ENCODE measurements at regions not wholly inside any gene's neighbourhood (a gene's known extent, or its start where the extent isn't known, plus 50 kb on each side); places are given as distances from the start of the nearest gene placed in this dataset.
"Not testable (repeated sequence)": the region's sequence is repeated elsewhere in the genome, so short reads cannot be mapped to it uniquely, and the experiment has no call there.

GRCh38 chr5:157947156-157947555 is 88.2 kb upstream of the CLINT1 start:
- POLR2A ChIA-PET, result no interaction called here
- no peak for DNase-seq (ENCODE audit: extremely low spot score)
- CTCF ChIA-PET, result interaction anchor here (1.1 kb wide), 1 partner anchor 127 kb away, joined by 3 read pairs; no protein-coding TSS in a partner anchor
- TF ChIP-seq, protein P1, sequence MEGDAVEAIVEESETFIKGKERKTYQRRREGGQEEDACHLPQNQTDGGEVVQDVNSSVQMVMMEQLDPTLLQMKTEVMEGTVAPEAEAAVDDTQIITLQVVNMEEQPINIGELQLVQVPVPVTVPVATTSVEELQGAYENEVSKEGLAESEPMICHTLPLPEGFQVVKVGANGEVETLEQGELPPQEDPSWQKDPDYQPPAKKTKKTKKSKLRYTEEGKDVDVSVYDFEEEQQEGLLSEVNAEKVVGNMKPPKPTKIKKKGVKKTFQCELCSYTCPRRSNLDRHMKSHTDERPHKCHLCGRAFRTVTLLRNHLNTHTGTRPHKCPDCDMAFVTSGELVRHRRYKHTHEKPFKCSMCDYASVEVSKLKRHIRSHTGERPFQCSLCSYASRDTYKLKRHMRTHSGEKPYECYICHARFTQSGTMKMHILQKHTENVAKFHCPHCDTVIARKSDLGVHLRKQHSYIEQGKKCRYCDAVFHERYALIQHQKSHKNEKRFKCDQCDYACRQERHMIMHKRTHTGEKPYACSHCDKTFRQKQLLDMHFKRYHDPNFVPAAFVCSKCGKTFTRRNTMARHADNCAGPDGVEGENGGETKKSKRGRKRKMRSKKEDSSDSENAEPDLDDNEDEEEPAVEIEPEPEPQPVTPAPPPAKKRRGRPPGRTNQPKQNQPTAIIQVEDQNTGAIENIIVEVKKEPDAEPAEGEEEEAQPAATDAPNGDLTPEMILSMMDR (IDR thresholded peaks at IDR 0.05; ENCODE audit: control extremely low read depth, extremely low read depth, low read depth, missing control alignments), result no peak

DNA sequence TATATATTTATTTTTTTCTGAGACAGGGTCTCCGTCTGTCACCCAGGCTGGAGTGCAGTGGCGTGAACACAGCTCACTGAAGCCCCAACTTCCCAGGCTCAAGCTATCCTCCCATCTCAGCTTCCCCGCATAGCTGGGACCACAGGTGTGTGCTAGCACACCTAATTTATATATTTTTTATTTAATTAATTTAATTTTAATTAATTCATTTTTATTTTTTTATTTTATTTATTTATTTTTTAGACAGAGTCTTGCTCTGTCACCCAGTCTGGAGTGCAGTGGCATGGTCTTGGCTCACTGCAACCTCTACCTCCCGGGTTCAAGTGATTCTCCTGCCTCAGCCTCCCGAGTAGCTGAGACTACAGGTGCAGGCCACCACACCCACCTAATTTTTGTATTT is 86.9 kb upstream of the CLINT1 start:
- CTCF ChIA-PET; POLR2A ChIA-PET; DNase-seq (ENCODE audit: extremely low spot score): not testable (repeated sequence)

- POLR2A ChIA-PET, result no interaction called here
- TF ChIP-seq, protein P1 (IDR thresholded peaks at IDR 0.05; ENCODE audit: control extremely low read depth, extremely low read depth, low read depth, missing control alignments), result no peak
- CTCF ChIA-PET, result interaction anchor here (0.8 kb wide), 1 partner anchor 30 kb away, joined by 3 read pairs; no protein-coding TSS in a partner anchor
- DNase-seq (ENCODE audit: extremely low spot score), result no peak
Measured at GRCh38 chr5:157944938-157945337, 86.0 kb upstream of the CLINT1 start.

DNA sequence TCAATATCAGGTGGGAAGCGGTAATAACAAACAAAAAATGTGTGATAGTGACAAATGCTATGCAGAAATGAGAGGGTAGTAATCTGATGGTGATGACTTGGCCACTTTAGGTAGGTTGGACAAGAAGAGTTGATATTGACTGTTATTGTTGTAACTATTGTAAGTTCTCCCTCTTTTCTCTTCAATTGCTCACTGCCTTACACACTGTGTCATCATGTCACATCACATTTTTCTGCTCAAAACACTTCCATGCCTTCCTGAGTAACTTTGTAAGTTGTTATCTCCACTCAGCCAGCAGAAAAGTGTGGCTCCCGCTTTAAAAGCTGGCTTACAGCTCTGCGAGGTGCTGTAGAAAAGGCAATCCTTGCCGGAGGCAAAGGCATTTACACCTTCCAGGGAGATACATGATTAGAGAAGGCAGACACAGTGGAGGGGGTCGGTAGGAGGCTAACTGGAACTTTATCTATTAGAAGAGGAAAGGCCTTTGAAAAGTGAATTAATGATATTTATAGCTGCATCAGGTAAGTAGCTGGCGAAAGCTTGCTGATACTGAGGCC is 85.2 kb upstream of the CLINT1 start:
- POLR2A ChIA-PET, result no interaction called here
- CTCF ChIA-PET, result interaction anchor here (0.8 to 1.0 kb wide), 2 partner anchors 29 to 127 kb away, joined by 3 to 4 read pairs; no protein-coding TSS in a partner anchor

GRCh38 chr5:157942595-157942994 is 83.7 kb upstream of the CLINT1 start:
- ChIA-PET POLR2A (no interaction called here), CTCF (interaction anchor here (1.0 kb wide), 1 partner anchor 10 kb away, joined by 3 read pairs; no protein-coding TSS in a partner anchor)
- TF ChIP-seq, protein P1 (IDR thresholded peaks at IDR 0.05; ENCODE audit: control extremely low read depth, extremely low read depth, low read depth, missing control alignments), result no peak
- no peak for DNase-seq (ENCODE audit: extremely low spot score)

More for the DNA sequence above, 85.2 kb upstream of the CLINT1 start:
- TF ChIP-seq, protein P1 (IDR thresholded peaks at IDR 0.05; ENCODE audit: control extremely low read depth, extremely low read depth, low read depth, missing control alignments), result no peak
- DNase-seq (ENCODE audit: extremely low spot score), result no peak

GRCh38 chr5:157941616-157942015 is 82.7 kb upstream of the CLINT1 start:
- ChIA-PET POLR2A (no interaction called here), CTCF (no interaction called here)
- TF ChIP-seq, protein P1 (IDR thresholded peaks at IDR 0.05; ENCODE audit: control extremely low read depth, extremely low read depth, low read depth, missing control alignments), result no peak
- no peak for DNase-seq (ENCODE audit: extremely low spot score)

- DNase-seq (ENCODE audit: extremely low spot score); POLR2A ChIA-PET: not testable (repeated sequence)
- CTCF ChIA-PET, result interaction anchor here (0.7 to 11.4 kb wide), 5 partner anchors 11 to 515 kb away, joined by 3 to 67 read pairs (median 5); no protein-coding TSS in a partner anchor
Measured at GRCh38 chr5:157938101-157938500, 79.2 kb upstream of the CLINT1 start.

DNA sequence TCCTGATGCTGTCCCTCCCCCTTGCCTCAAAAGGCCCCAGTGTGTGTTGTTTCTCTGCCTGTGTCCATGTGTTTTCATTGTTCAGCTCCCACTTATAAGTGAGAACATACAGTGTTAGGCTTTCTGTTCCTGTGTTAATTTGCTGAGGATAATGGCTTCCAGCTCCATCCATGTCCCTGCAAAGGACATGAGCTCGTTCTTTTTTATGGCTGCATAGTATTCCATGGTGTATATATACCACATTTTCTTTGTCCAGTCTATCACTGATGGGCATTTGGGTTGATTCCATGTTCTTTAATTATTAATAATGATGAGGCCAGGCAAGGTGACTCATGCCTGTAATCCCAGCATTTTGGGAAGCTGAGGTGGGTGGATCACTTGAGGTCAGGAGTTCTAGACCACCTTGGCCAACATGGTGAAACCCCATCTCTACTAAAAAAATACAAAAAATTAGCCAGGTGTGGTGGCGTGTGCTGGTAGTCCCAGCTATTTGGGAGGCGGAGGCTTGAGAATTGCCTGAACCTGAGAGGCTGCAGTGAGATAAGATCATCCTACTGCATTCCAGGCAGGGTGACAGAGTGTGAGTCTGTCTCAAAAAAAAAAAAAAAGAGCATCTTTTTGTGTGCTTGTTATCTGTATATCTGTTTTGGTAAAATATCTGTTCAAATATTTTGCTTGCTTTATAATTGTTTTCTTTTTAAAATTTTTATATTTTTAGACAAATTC is 78.0 kb upstream of the CLINT1 start:
- POLR2A ChIA-PET; DNase-seq (ENCODE audit: extremely low spot score): not testable (repeated sequence)
- CTCF ChIA-PET, result interaction anchor here (1.7 to 11.4 kb wide), 2 partner anchors 12 to 120 kb away, joined by 5 to 67 read pairs; no protein-coding TSS in a partner anchor
